CD14-positive monocyte (primary cell): ENCODE measurements at regions not wholly inside any gene's neighbourhood (a gene's known extent, or its start where the extent isn't known, plus 50 kb on each side); places are given as distances from the start of the nearest gene placed in this dataset.
"Not testable (repeated sequence)": the region's sequence is repeated elsewhere in the genome, so short reads cannot be mapped to it uniquely, and the experiment has no call there.

ENCODE experiments used
- DNase-seq, 3 donors: peaks; one replicate each; pipeline ENCODE4 v3.0.0-alpha.2; 2011 to 2022
- H2AFZ ChIP-seq: 2 replicates; pipeline ENCODE4 v1.6.0; 2012; ENCODE audit warnings: mild to moderate bottlenecking, low read depth, low read length, inconsistent platforms; ENCODE audit not compliant: insufficient read depth, poor library complexity, severe bottlenecking
- H3K27ac ChIP-seq, 2 donors: 1 replicate in 1 of 2; 2 replicates in 1 of 2; pipeline ENCODE4 v1.5.1; 2012 to 2013; ENCODE audit warnings: low read length in 2 of 2, control low read depth in 1 of 2, inconsistent platforms in 1 of 2, low read depth in 1 of 2, mild to moderate bottlenecking in 1 of 2
- H3K27me3 ChIP-seq, 2 donors: one replicate each; pipeline versions ENCODE4 v1.6.0 to v1.6.1; 2011 to 2013; ENCODE audit warnings: low read length in 2 of 2; ENCODE audit not compliant: control insufficient read depth in 2 of 2, insufficient read depth in 2 of 2
- H3K36me3 ChIP-seq, 2 donors: replicated peaks in 1 of 2; 1 replicate in 1 of 2; 2 replicates in 1 of 2; pipeline versions ENCODE4 v1.5.1 to v1.6.1; 2012 to 2013; ENCODE audit warnings: low read length in 2 of 2, control low read depth in 1 of 2, inconsistent platforms in 1 of 2, mild to moderate bottlenecking in 1 of 2; ENCODE audit not compliant: insufficient read depth in 2 of 2, control insufficient read depth in 1 of 2
- H3K4me1 ChIP-seq, 2 donors: 1 replicate in 1 of 2; 2 replicates in 1 of 2; pipeline versions ENCODE4 v1.5.1 to v1.6.1; 2012 to 2013; ENCODE audit warnings: low read length in 2 of 2, control low read depth in 1 of 2, inconsistent platforms in 1 of 2, mild to moderate bottlenecking in 1 of 2, moderate library complexity in 1 of 2; ENCODE audit not compliant: insufficient read depth in 2 of 2, control insufficient read depth in 1 of 2
- H3K4me2 ChIP-seq: replicated peaks from 2 replicates; pipeline ENCODE3; 2012; ENCODE audit warnings: low read length, moderate library complexity, mild to moderate bottlenecking; ENCODE audit not compliant: poor library complexity, severe bottlenecking; ENCODE audit errors: extremely low read depth
- H3K4me3 ChIP-seq, 3 experiments: fragments of 200-600 bp in 1 of 3; sonication (generic) in 1 of 3; replicated peaks in 1 of 3; 1 replicate in 2 of 3; 2 replicates in 1 of 3; pipeline ENCODE4 v1.5.1; 2011 to 2013; ENCODE audit warnings: low read length in 3 of 3, mild to moderate bottlenecking in 3 of 3, control low read depth in 2 of 3, low read depth in 2 of 3, inconsistent platforms in 1 of 3, moderate library complexity in 1 of 3
- H3K79me2 ChIP-seq: 2 replicates; pipeline ENCODE4 v1.6.0; 2012; ENCODE audit warnings: mild to moderate bottlenecking, control low read depth, inconsistent platforms, low read length, moderate library complexity; ENCODE audit not compliant: insufficient read depth
- H3K9ac ChIP-seq: 2 replicates; pipeline ENCODE4 v1.6.0; 2017; ENCODE audit warnings: low read length, mild to moderate bottlenecking; ENCODE audit not compliant: insufficient read depth, poor library complexity, severe bottlenecking
- H3K9me3 ChIP-seq, 2 donors: replicated peaks in 1 of 2; 1 replicate in 1 of 2; 2 replicates in 1 of 2; pipeline versions ENCODE4 v1.5.1 to v1.6.1; 2012 to 2013; ENCODE audit warnings: low read length in 2 of 2, control low read depth in 1 of 2; ENCODE audit not compliant: control insufficient read depth in 1 of 2, insufficient read depth in 1 of 2
- H4K20me1 ChIP-seq: 2 replicates; pipeline ENCODE4 v1.6.0; 2012; ENCODE audit warnings: mild to moderate bottlenecking, low read length, control low read depth, moderate library complexity; ENCODE audit not compliant: insufficient read depth
- H3K27ac Mint-ChIP-seq, 7 donors: one replicate each; pipeline ENCODE4 v1.8.0; 2020; ENCODE audit warnings: mild to moderate bottlenecking in 7 of 7, mixed read lengths in 7 of 7, moderate library complexity in 6 of 7, inconsistent platforms in 2 of 7
- H3K27me3 Mint-ChIP-seq, 3 donors: one replicate each; pipeline ENCODE4 v1.8.0; 2021 to 2022; ENCODE audit warnings: low read depth in 3 of 3, mild to moderate bottlenecking in 3 of 3, mixed read lengths in 3 of 3, moderate library complexity in 3 of 3, inconsistent platforms in 1 of 3
- H3K36me3 Mint-ChIP-seq, 2 donors: one replicate each; pipeline ENCODE4 v1.8.0; 2020; ENCODE audit warnings: mixed read lengths in 2 of 2, inconsistent platforms in 1 of 2, mild to moderate bottlenecking in 1 of 2
- H3K4me1 Mint-ChIP-seq: one replicate; pipeline ENCODE4 v1.8.0; 2020; ENCODE audit warnings: mild to moderate bottlenecking, mixed read lengths
- H3K4me3 Mint-ChIP-seq, 2 donors: one replicate each; pipeline ENCODE4 v1.8.0; 2020; ENCODE audit warnings: mild to moderate bottlenecking in 2 of 2, mixed read lengths in 2 of 2, moderate library complexity in 1 of 2
- H3K9me3 Mint-ChIP-seq, 7 donors: one replicate each; pipeline ENCODE4 v1.8.0; 2020 to 2022; ENCODE audit warnings: mixed read lengths in 7 of 7, mild to moderate bottlenecking in 6 of 7, moderate library complexity in 6 of 7, inconsistent platforms in 2 of 7
- WGBS: methylation state at CpG from one replicate; pipeline ENCODE4 v1.1.5; 2013; ENCODE audit warnings: missing lambda C conversion rate; ENCODE audit not compliant: insufficient coverage; 5-methylcytosine and 5-hydroxymethylcytosine counted together
- intact Hi-C, 2 donors: fragments of 100-400 bp; cut with micrococcal nuclease; formaldehyde crosslinking; loops; one replicate each; pipeline versions ENCODE4 v1.15.0 to v1.15.1; 2023
- TF ChIP-seq, protein P1 (sequence below): fragments of 200-600 bp; IDR thresholded peaks from one replicate; pipeline ENCODE4 v1.8.0; 2022; ENCODE audit warnings: antibody characterized with exemption, mild to moderate bottlenecking

DNA sequence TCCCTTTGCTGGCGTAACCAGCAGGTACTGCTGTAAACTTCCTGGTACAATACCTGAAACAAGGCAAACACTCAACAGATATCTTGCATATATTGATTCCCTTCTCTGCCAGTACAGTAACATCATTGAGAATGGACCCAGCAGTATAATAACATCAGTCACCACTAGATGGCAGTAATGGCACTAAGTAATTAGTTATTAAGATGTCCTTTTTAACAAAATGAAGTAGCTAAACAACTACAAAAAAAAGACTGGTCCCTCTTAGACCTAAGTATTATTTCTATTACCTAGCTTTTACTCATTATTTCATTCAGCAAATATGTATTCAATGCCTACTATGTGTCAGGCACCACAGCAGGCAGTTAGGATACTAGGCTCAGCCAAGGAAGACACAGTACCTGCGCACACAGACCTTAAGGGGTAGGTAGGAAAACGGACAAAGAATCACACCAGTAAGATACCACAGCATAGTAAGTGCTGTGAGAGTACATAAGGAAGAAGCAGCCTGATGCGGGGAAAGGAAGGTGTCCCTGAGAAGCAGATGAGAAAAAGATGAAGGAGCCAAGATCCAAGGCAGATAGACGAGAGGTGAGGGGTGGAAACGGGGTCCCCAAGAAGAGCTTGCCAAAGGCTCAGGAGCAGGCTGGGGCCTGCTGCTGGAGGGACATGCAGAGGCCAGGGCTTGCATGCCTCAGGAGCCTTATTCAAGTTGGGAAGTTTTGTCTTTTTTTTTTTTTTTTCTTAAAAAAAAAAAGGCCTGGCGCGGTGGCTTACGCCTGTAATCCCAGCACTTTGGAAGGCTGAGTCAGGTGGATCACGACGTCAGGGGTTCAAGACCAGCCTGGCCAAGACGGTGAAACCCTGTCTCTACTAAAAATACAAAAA is 102.7 kb upstream of the CHD2 start:
- Histone ChIP-seq H3K4me3 (no peak overlapping the region), H4K20me1 (no peaks in the 10 kb centered on the region), H3K27me3 (no peaks in the 10 kb centered on the region), H3K4me2 (no peak overlapping the region), H3K9me3 (no peaks in the 10 kb centered on the region), H3K79me2 (no peaks in the 10 kb centered on the region), H3K36me3 (no peaks in the 10 kb centered on the region), H3K27ac (peak overlapping the region in 1 of 2 donors; percentile 6), H3K9ac (no peak overlapping the region), H2AFZ (peak overlapping the region; percentile 78), H3K4me1 (peaks cover 17 to 31% of the 10 kb centered on the region in 2 donors)
- Mint-ChIP-seq H3K4me1 (peaks cover 24% of the 10 kb centered on the region), H3K9me3 (no peaks in the 10 kb centered on the region), H3K27me3 (peaks cover 0 to 5% (median 0%) of the 10 kb centered on the region in 3 donors), H3K4me3 (no peak overlapping the region), H3K27ac (peak overlapping the region in 5 of 7 donors; percentile 65 to 94 (median 88)), H3K36me3 (no peaks in the 10 kb centered on the region)
- 65% methylated on average over 6 of the region's 12 CpGs for WGBS
- intact Hi-C loops, result loop anchor here in 1 of 2 donors (5.0 to 10.0 kb wide), 2 partner anchors 50 to 227 kb away; no protein-coding TSS in a partner anchor
- peak; percentile 68 to 94 (median 77) for DNase-seq
- TF ChIP-seq, protein P1, sequence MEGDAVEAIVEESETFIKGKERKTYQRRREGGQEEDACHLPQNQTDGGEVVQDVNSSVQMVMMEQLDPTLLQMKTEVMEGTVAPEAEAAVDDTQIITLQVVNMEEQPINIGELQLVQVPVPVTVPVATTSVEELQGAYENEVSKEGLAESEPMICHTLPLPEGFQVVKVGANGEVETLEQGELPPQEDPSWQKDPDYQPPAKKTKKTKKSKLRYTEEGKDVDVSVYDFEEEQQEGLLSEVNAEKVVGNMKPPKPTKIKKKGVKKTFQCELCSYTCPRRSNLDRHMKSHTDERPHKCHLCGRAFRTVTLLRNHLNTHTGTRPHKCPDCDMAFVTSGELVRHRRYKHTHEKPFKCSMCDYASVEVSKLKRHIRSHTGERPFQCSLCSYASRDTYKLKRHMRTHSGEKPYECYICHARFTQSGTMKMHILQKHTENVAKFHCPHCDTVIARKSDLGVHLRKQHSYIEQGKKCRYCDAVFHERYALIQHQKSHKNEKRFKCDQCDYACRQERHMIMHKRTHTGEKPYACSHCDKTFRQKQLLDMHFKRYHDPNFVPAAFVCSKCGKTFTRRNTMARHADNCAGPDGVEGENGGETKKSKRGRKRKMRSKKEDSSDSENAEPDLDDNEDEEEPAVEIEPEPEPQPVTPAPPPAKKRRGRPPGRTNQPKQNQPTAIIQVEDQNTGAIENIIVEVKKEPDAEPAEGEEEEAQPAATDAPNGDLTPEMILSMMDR, result peak; percentile 78

DNA sequence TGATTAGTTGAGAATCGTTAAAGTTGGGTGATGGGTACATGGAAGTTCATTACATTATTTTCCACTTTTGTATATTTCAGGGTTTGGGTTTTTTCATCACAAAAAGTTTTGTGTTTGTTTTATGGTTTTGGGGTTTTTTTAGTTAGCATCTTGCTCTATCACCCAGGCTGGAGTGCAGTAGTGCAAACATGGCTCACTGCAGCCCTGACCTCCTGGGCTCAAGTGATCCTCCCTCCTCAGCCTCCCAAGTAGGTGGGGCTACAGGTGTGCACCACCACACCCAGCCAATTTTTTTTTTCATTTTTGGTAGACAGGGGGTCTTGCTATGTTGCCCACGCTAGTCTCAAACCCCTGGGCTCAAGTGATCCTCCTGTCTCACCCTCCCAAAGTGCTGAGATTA is 100.1 kb upstream of the CHD2 start:
- Mint-ChIP-seq H3K4me3 (no peak overlapping the region), H3K27me3 (peaks cover 0 to 3% (median 0%) of the 10 kb centered on the region in 3 donors), H3K27ac (peak overlapping the region in 1 of 7 donors; percentile 25), H3K4me1 (peaks cover 45% of the 10 kb centered on the region), H3K36me3 (no peaks in the 10 kb centered on the region), H3K9me3 (no peaks in the 10 kb centered on the region)
- H3K27me3 ChIP-seq, result no peaks in the 10 kb centered on the region
- H3K9ac ChIP-seq, result no peak overlapping the region
- no peaks in the 10 kb centered on the region for H3K9me3 ChIP-seq
- no peak overlapping the region for H2AFZ ChIP-seq
- no peaks in the 10 kb centered on the region for H3K36me3 ChIP-seq
- no CpG with 5 or more reads among the region's 2 CpGs for WGBS
- no peak overlapping the region for H3K4me2 ChIP-seq
- TF ChIP-seq, protein P1, result no peak
- no peaks in the 10 kb centered on the region for H4K20me1 ChIP-seq
- peaks cover 7% of the 10 kb centered on the region for H3K79me2 ChIP-seq
- no peak for DNase-seq
- no peak overlapping the region for H3K4me3 ChIP-seq
- intact Hi-C loops, result loop anchor here (5.0 kb wide), 2 partner anchors 117 to 122 kb away; no protein-coding TSS in a partner anchor
- H3K27ac ChIP-seq, result no peak overlapping the region
- H3K4me1 ChIP-seq, result peaks cover 41 to 54% of the 10 kb centered on the region in 2 donors

DNA sequence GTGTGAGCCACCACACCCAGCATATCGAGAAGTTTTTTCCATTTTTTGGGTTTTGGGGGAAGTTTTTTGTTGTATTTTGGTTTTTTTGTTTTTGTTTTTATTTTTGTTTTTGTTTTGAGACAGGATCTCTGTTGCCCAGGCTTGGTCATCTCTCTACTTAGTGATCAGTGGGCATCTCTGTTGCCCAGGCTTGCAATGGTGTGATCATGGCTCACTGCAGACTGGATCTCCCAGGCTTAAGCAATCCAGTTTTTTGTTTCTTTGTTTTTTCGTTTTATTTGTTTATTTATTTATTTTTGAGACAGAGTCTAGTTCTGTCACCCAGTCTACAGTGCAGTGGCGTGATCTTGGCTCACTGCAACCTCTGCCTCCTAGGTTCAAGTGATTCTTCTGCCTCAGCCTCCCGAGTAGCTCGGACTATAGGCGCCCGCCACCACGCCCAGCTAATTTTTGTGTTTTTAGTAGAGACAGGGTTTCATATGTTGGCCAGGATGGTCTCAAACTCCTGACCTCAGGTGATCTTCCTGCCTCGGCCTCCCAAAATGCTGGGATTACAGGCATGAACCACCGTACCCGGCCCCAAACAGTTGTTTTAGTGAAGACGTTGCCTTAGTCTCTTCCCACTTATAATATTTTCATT is 99.6 kb upstream of the CHD2 start:
- not testable (repeated sequence) for H4K20me1 ChIP-seq, H3K4me2 ChIP-seq, H3K27ac ChIP-seq, H3K36me3 ChIP-seq, H3K27me3 ChIP-seq, H2AFZ ChIP-seq, H3K9ac ChIP-seq, DNase-seq, H3K4me3 ChIP-seq, H3K4me3 Mint-ChIP-seq, H3K9me3 Mint-ChIP-seq, H3K9me3 ChIP-seq, H3K36me3 Mint-ChIP-seq, H3K27me3 Mint-ChIP-seq
- Mint-ChIP-seq H3K4me1 (peaks cover 50% of the 10 kb centered on the region), H3K27ac (peak overlapping the region in 3 of 7 donors; percentile 10 to 25 (median 15))
- 96% methylated on average over 5 of the region's 12 CpGs for WGBS
- Histone ChIP-seq H3K4me1 (peaks cover 46 to 59% of the 10 kb centered on the region in 2 donors), H3K79me2 (peaks cover 12% of the 10 kb centered on the region)
- intact Hi-C loops, result loop anchor here (5.0 kb wide), 2 partner anchors 117 to 122 kb away; no protein-coding TSS in a partner anchor
